Astrocyte of the cerebellum (primary cell): ENCODE measurements at regions not wholly inside any gene's neighbourhood (a gene's known extent, or its start where the extent isn't known, plus 50 kb on each side); places are given as distances from the start of the nearest gene placed in this dataset.

Experiments
- DNase-seq: peaks from one replicate; pipeline ENCODE4 v3.0.0-alpha.2; 2011; ENCODE audit warnings: low read depth
- H3K4me3 ChIP-seq: 2 replicates; pipeline ENCODE4 v1.5.1; 2011; ENCODE audit warnings: mild to moderate bottlenecking, low read depth, low read length, moderate library complexity
- CTCF ChIP-seq: IDR thresholded peaks from 2 replicates; pipeline ENCODE4 v1.5.1; 2012; ENCODE audit warnings: low read length, low read depth, moderate library complexity, mild to moderate bottlenecking; ENCODE audit errors: missing control alignments
- in situ Hi-C: cut with HindIII; loops from 2 replicates; pipeline ENCODE4 v1.10.0; 2017; ENCODE audit warnings: low sequenced_read_pairs

GRCh38 chr6:91782802-91783201, 1195.9 kb upstream of the MAP3K7 start:
- in situ Hi-C loops = no loop called here
- no peak for TF ChIP-seq CTCF
- no peak for DNase-seq
- no peak overlapping the region for H3K4me3 ChIP-seq

- H3K4me3 ChIP-seq = no peak overlapping the region
- TF ChIP-seq CTCF = no peak
- in situ Hi-C loops = no loop called here
- no peak for DNase-seq
Measured at GRCh38 chr6:91781946-91782345, 1195.1 kb upstream of the MAP3K7 start.

- in situ Hi-C loops = no loop called here
- no peak overlapping the region for H3K4me3 ChIP-seq
- no peak for DNase-seq
- no peak for TF ChIP-seq CTCF
Measured at GRCh38 chr6:91780270-91780669, 1193.4 kb upstream of the MAP3K7 start.

GRCh38 chr6:91761621-91762020, 1174.7 kb upstream of the MAP3K7 start:
- no peak for TF ChIP-seq CTCF
- DNase-seq = no peak
- in situ Hi-C loops = no loop called here
- no peak overlapping the region for H3K4me3 ChIP-seq

GRCh38 chr6:91754691-91755090, 1167.8 kb upstream of the MAP3K7 start:
- TF ChIP-seq CTCF = no peak
- no peak for DNase-seq
- in situ Hi-C loops = no loop called here
- H3K4me3 ChIP-seq = no peak overlapping the region

- in situ Hi-C loops = no loop called here
- no peak for DNase-seq
- no peak overlapping the region for H3K4me3 ChIP-seq
- TF ChIP-seq CTCF = no peak
Measured at GRCh38 chr6:91751526-91751925, 1164.7 kb upstream of the MAP3K7 start.

GRCh38 chr6:91744566-91744965, 1157.7 kb upstream of the MAP3K7 start:
- DNase-seq = no peak
- no peak for TF ChIP-seq CTCF
- in situ Hi-C loops = no loop called here
- no peak overlapping the region for H3K4me3 ChIP-seq
